BLaER1 (cell line): ENCODE measurements at regions not wholly inside any gene's neighbourhood (a gene's known extent, or its start where the extent isn't known, plus 50 kb on each side); places are given as distances from the start of the nearest gene placed in this dataset.
"Not testable (repeated sequence)": the region's sequence is repeated elsewhere in the genome, so short reads cannot be mapped to it uniquely, and the experiment has no call there.

Source experiments
- H3K27ac ChIP-seq: shearing (Covaris generic); formaldehyde crosslinking; 2 replicates; pipeline ENCODE4 v1.8.1; 2022
- H3K27me3 ChIP-seq: shearing (Covaris generic); formaldehyde crosslinking; 2 replicates; pipeline ENCODE4 v1.8.1; 2022
- H3K36me3 ChIP-seq: shearing (Covaris generic); formaldehyde crosslinking; 2 replicates; pipeline ENCODE4 v1.8.1; 2022
- H3K4me1 ChIP-seq: shearing (Covaris generic); formaldehyde crosslinking; 2 replicates; pipeline ENCODE4 v1.8.1; 2022
- H3K4me2 ChIP-seq: shearing (Covaris generic); formaldehyde crosslinking; 2 replicates; pipeline ENCODE4 v1.8.1; 2022
- H3K4me3 ChIP-seq: shearing (Covaris generic); formaldehyde crosslinking; 2 replicates; pipeline ENCODE4 v1.8.1; 2022
- H3K9ac ChIP-seq: shearing (Covaris generic); formaldehyde crosslinking; 2 replicates; pipeline ENCODE4 v1.8.1; 2022
- H3K9me3 ChIP-seq: shearing (Covaris generic); formaldehyde crosslinking; 2 replicates; pipeline ENCODE4 v1.8.1; 2022
- H4K20me1 ChIP-seq: shearing (Covaris generic); formaldehyde crosslinking; 2 replicates; pipeline ENCODE4 v1.8.1; 2022
- Cebpa-rat ChIP-seq: shearing (Covaris generic); IDR thresholded peaks from 2 replicates; pipeline ENCODE4 v1.8.1; 2022

GRCh38 chr1:30101487-30102227, 621.7 kb downstream of the MATN1 start:
- H4K20me1 ChIP-seq = no peaks in the 10 kb centered on the region
- no peaks in the 10 kb centered on the region for H3K27me3 ChIP-seq
- no peak overlapping the region for H3K4me3 ChIP-seq
- TF ChIP-seq Cebpa-rat = no peak
- H3K27ac ChIP-seq = no peak overlapping the region
- H3K9me3 ChIP-seq = no peaks in the 10 kb centered on the region
- no peak overlapping the region for H3K9ac ChIP-seq
- H3K4me1 ChIP-seq = no peaks in the 10 kb centered on the region
- H3K36me3 ChIP-seq = no peaks in the 10 kb centered on the region
- H3K4me2 ChIP-seq = no peak overlapping the region

GRCh38 chr1:30101016-30101415, 622.4 kb downstream of the MATN1 start:
- Histone ChIP-seq H4K20me1 (no peaks in the 10 kb centered on the region), H3K27me3 (no peaks in the 10 kb centered on the region), H3K9ac (no peak overlapping the region), H3K27ac (no peak overlapping the region), H3K4me2 (no peak overlapping the region), H3K4me3 (no peak overlapping the region), H3K9me3 (no peaks in the 10 kb centered on the region), H3K36me3 (no peaks in the 10 kb centered on the region), H3K4me1 (no peaks in the 10 kb centered on the region)
- no peak for TF ChIP-seq Cebpa-rat

GRCh38 chr1:30100524-30100862, 622.9 kb downstream of the MATN1 start:
- Histone ChIP-seq H3K27me3 (no peaks in the 10 kb centered on the region), H3K4me2 (no peak overlapping the region), H3K9ac (no peak overlapping the region), H3K9me3 (no peaks in the 10 kb centered on the region), H3K36me3 (no peaks in the 10 kb centered on the region), H3K4me3 (no peak overlapping the region), H4K20me1 (no peaks in the 10 kb centered on the region), H3K27ac (no peak overlapping the region), H3K4me1 (no peaks in the 10 kb centered on the region)
- TF ChIP-seq Cebpa-rat = no peak

- no peak for TF ChIP-seq Cebpa-rat
- H3K36me3 ChIP-seq = no peaks in the 10 kb centered on the region
- no peak overlapping the region for H3K4me3 ChIP-seq
These were observed 623.5 kb downstream of the MATN1 start for GRCh38 chr1:30099587-30100523.

GRCh38 chr1:30097851-30098250, 625.5 kb downstream of the MATN1 start:
- peaks cover 14% of the 10 kb centered on the region for H3K9me3 ChIP-seq
- not testable (repeated sequence) for H3K4me1 ChIP-seq, H3K4me2 ChIP-seq, H3K4me3 ChIP-seq, H4K20me1 ChIP-seq, H3K27me3 ChIP-seq, H3K27ac ChIP-seq, H3K36me3 ChIP-seq, H3K9ac ChIP-seq

More at GRCh38 chr1:30099587-30100523, 623.5 kb downstream of the MATN1 start:
- Histone ChIP-seq H3K27me3 (no peaks in the 10 kb centered on the region), H3K9me3 (no peaks in the 10 kb centered on the region), H3K9ac (no peak overlapping the region), H3K27ac (no peak overlapping the region), H4K20me1 (no peaks in the 10 kb centered on the region), H3K4me1 (no peaks in the 10 kb centered on the region), H3K4me2 (no peak overlapping the region)

- H3K27ac ChIP-seq = no peak overlapping the region
- H3K4me3 ChIP-seq = no peak overlapping the region
- no peak overlapping the region for H3K4me2 ChIP-seq
- H3K4me1 ChIP-seq = no peaks in the 10 kb centered on the region
- no peaks in the 10 kb centered on the region for H3K27me3 ChIP-seq
- H3K9me3 ChIP-seq = peaks cover 37% of the 10 kb centered on the region
- H3K9ac ChIP-seq = no peak overlapping the region
- H3K36me3 ChIP-seq = no peaks in the 10 kb centered on the region
- H4K20me1 ChIP-seq = no peaks in the 10 kb centered on the region
- TF ChIP-seq Cebpa-rat = no peak
These were observed 627.8 kb downstream of the MATN1 start for GRCh38 chr1:30095451-30096025.

GRCh38 chr1:30095051-30095450, 628.3 kb downstream of the MATN1 start:
- no peaks in the 10 kb centered on the region for H3K36me3 ChIP-seq
- no peak for TF ChIP-seq Cebpa-rat
- no peaks in the 10 kb centered on the region for H3K27me3 ChIP-seq
- no peak overlapping the region for H3K4me3 ChIP-seq
- H3K9me3 ChIP-seq = peaks cover 38% of the 10 kb centered on the region
- H3K9ac ChIP-seq = no peak overlapping the region
- no peaks in the 10 kb centered on the region for H4K20me1 ChIP-seq
- peaks cover 4% of the 10 kb centered on the region for H3K4me1 ChIP-seq
- no peak overlapping the region for H3K4me2 ChIP-seq
- H3K27ac ChIP-seq = no peak overlapping the region

- no peak for TF ChIP-seq Cebpa-rat
- Histone ChIP-seq H3K4me2 (no peak overlapping the region), H3K27ac (no peak overlapping the region), H3K4me3 (no peak overlapping the region), H3K9ac (no peak overlapping the region), H3K9me3 (peaks cover 38% of the 10 kb centered on the region), H3K27me3 (no peaks in the 10 kb centered on the region), H4K20me1 (no peaks in the 10 kb centered on the region), H3K4me1 (peaks cover 19% of the 10 kb centered on the region), H3K36me3 (no peaks in the 10 kb centered on the region)
These were observed 631.1 kb downstream of the MATN1 start for GRCh38 chr1:30092051-30092858.

GRCh38 chr1:30090162-30090820, 633.1 kb downstream of the MATN1 start:
- peaks cover 38% of the 10 kb centered on the region for H3K9me3 ChIP-seq
- no peaks in the 10 kb centered on the region for H3K36me3 ChIP-seq
- H3K4me1 ChIP-seq = peaks cover 20% of the 10 kb centered on the region
- H3K27ac ChIP-seq = no peak overlapping the region
- TF ChIP-seq Cebpa-rat = no peak
- no peaks in the 10 kb centered on the region for H3K27me3 ChIP-seq
- H3K9ac ChIP-seq = no peak overlapping the region
- no peak overlapping the region for H3K4me3 ChIP-seq
- H4K20me1 ChIP-seq = no peaks in the 10 kb centered on the region
- peak overlapping the region; percentile 69 for H3K4me2 ChIP-seq
